Neural progenitor cell (in vitro differentiated cells): ENCODE measurements at regions not wholly inside any gene's neighbourhood (a gene's known extent, or its start where the extent isn't known, plus 50 kb on each side); places are given as distances from the start of the nearest gene placed in this dataset.

Experiments used
- EZH2 ChIP-seq: fragments of 200-600 bp; sonication (generic); IDR thresholded peaks from 2 replicates; pipeline ENCODE4 v1.6.1; 2017; ENCODE audit warnings: antibody characterized with exemption, mild to moderate bottlenecking, moderate library complexity
- EZH2phosphoT487 ChIP-seq: fragments of 200-600 bp; sonication (generic); IDR thresholded peaks from 2 replicates; pipeline ENCODE4 v1.6.1; 2017; ENCODE audit warnings: antibody characterized with exemption
- TF ChIP-seq, protein P1 (sequence below): fragments of 200-600 bp; sonication (generic); IDR thresholded peaks from 2 replicates; pipeline ENCODE4 v1.5.1; 2017; ENCODE audit warnings: antibody characterized with exemption, mild to moderate bottlenecking

DNA sequence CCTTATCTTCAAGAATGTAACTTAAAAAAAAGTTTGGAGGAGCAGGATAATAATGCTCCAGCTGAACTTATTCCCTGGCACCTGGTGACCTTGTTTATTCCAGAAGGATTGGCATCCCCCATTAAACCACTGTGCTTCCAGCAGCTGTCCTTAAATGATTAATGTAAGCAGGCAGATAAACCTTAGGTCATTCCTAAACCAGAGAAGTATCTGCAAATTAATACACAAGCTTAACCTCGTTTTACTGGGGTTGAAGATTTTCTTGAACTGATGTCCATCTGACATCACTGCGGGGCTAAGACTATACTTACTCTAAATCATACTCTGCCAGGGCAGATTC, 116.1 kb upstream of the PALS2 start:
- TF ChIP-seq, protein P1, sequence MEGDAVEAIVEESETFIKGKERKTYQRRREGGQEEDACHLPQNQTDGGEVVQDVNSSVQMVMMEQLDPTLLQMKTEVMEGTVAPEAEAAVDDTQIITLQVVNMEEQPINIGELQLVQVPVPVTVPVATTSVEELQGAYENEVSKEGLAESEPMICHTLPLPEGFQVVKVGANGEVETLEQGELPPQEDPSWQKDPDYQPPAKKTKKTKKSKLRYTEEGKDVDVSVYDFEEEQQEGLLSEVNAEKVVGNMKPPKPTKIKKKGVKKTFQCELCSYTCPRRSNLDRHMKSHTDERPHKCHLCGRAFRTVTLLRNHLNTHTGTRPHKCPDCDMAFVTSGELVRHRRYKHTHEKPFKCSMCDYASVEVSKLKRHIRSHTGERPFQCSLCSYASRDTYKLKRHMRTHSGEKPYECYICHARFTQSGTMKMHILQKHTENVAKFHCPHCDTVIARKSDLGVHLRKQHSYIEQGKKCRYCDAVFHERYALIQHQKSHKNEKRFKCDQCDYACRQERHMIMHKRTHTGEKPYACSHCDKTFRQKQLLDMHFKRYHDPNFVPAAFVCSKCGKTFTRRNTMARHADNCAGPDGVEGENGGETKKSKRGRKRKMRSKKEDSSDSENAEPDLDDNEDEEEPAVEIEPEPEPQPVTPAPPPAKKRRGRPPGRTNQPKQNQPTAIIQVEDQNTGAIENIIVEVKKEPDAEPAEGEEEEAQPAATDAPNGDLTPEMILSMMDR = no peak
- TF ChIP-seq EZH2phosphoT487 = no peak
- TF ChIP-seq EZH2 = no peak
